Spleen (tissue), 11 donors: ENCODE measurements at regions not wholly inside any gene's neighbourhood (a gene's known extent, or its start where the extent isn't known, plus 50 kb on each side); places are given as distances from the start of the nearest gene placed in this dataset.

Source experiments
- DNase-seq: peaks from one replicate; pipeline ENCODE4 v3.0.0-alpha.2; 2020
- H3K27ac ChIP-seq, 8 donors: fragments of 200-600 bp; sonication (generic) in 7 of 8; 1 replicate in 4 of 8; 2 replicates in 4 of 8; pipeline versions ENCODE4 v1.5.0 to v1.8.0; 2016 to 2021; ENCODE audit warnings: inconsistent platforms in 4 of 8, mild to moderate bottlenecking in 4 of 8, moderate library complexity in 1 of 8
- H3K27me3 ChIP-seq, 7 donors: fragments of 200-600 bp; sonication (generic) in 6 of 7; replicated peaks in 1 of 7; 1 replicate in 4 of 7; 2 replicates in 3 of 7; pipeline versions ENCODE4 v1.5.0 to v1.8.0; 2016 to 2021; ENCODE audit warnings: inconsistent platforms in 3 of 7, mild to moderate bottlenecking in 1 of 7
- H3K36me3 ChIP-seq, 6 donors: fragments of 200-600 bp; sonication (generic) in 5 of 6; 1 replicate in 4 of 6; 2 replicates in 2 of 6; pipeline versions ENCODE4 v1.5.0 to v1.8.0; 2016 to 2021; ENCODE audit warnings: inconsistent platforms in 2 of 6
- H3K4me1 ChIP-seq, 6 donors: fragments of 200-600 bp; sonication (generic) in 5 of 6; 1 replicate in 3 of 6; 2 replicates in 3 of 6; pipeline versions ENCODE4 v1.5.0 to v1.8.0; 2016 to 2021; ENCODE audit warnings: inconsistent platforms in 3 of 6
- H3K4me3 ChIP-seq, 8 donors: fragments of 200-600 bp; sonication (generic) in 7 of 8; 1 replicate in 4 of 8; 2 replicates in 4 of 8; pipeline versions ENCODE4 v1.5.0 to v1.8.0; 2016 to 2021; ENCODE audit warnings: inconsistent platforms in 4 of 8, mild to moderate bottlenecking in 4 of 8, moderate library complexity in 2 of 8
- H3K9me3 ChIP-seq, 8 donors: fragments of 200-600 bp; sonication (generic) in 7 of 8; 1 replicate in 4 of 8; 2 replicates in 4 of 8; pipeline versions ENCODE4 v1.5.0 to v1.8.0; 2016 to 2021; ENCODE audit warnings: inconsistent platforms in 4 of 8
- CTCF ChIP-seq, 11 experiments: fragments of 200-600 bp in 7 of 11; fragments of 450-650 bp in 4 of 11; sonication (generic) in 4 of 11; IDR thresholded peaks in 8 of 11; conservative IDR thresholded peaks in 3 of 11; 1 replicate in 7 of 11; 2 replicates in 4 of 11; pipeline versions ENCODE4 v1.4.0 to v1.8.0; 2016 to 2021; ENCODE audit warnings: antibody characterized with exemption in 11 of 11, inconsistent platforms in 4 of 11, mild to moderate bottlenecking in 1 of 11
- POLR2A ChIP-seq, 3 donors: fragments of 450-650 bp; IDR thresholded peaks; one replicate each; pipeline ENCODE4 v1.5.1; 2017; ENCODE audit warnings: antibody characterized with exemption in 3 of 3, mild to moderate bottlenecking in 1 of 3
- POLR2AphosphoS5 ChIP-seq, 3 donors: sonication (generic); formaldehyde crosslinking; IDR thresholded peaks; one replicate each; pipeline ENCODE4 v1.5.1; 2017; ENCODE audit warnings: antibody characterized with exemption in 3 of 3
- WGBS, 5 donors: extraction: QIAGEN DNeasy Blood & Tissue Kit in 3 of 5; methylation state at CpG; one replicate each; pipeline versions ENCODE4 v1.1.5 to v1.1.7; 2013 to 2018; 5-methylcytosine and 5-hydroxymethylcytosine counted together
- intact Hi-C: fragments of 100-400 bp; cut with DNase I; formaldehyde crosslinking; loops from one replicate; pipeline ENCODE4 v1.15.0; 2023; ENCODE audit warnings: low total_unique reads
- donor health status: healthy with polysubstance abuse.
- donor health status: DM: no; HTN: no; CAD: no; lungs with moderate emphysema.
- donor health status: DM: no; HTN: no; CAD: no.
- donor health status: Bipolar disorder and iron deficiency.
- donor health status: healthy.
- donor health status: DM: no; HTN: no; CAD: no.
- donor health status: DM: yes; HTN: yes; CAD: no.

DNA sequence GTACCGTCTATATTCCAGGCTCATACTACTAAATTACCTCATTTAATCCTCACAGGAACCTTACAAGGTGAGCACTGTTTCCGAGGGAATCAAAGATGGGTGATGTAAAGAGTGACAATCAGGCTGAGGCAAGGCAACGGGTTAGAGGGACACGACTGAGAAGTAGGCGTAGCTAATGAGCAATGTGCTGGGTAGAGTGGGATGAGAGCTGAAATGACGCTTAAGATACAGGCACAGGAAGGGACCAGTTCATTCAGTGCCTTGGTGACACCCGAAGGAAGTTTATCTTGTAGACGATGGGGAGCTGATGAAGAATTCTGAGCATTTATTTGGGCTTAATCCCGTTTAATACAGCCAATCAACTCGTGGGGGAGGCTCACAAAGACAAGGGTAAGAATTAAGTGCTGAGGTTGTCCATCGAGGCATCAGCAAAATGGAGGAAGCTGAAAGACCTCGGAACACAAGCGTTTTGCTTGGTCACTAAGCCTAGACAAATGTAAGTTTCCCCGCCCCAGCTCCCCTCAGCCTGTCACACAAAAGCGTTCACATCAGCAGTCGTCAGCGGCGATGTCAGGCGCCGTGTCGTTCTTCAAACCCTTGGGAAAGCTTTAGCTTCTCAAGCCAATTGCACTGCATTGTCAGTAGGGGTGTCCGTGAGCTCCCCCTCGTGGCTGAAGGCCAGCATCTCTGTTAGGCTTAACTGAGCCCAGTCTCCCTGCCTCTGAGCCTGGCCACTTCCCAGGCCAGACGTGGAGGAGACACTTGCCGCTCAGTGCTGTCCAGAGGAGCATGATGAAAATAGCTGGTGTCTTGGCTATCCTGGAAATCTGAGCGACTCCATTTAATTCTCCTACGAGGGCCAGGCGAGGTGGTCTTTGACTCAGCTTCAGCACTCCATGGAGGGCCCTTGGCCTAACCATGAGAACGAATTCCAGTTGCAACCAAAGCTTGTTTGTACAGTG lies 288.5 kb upstream of the G2E3 start:
- Histone ChIP-seq H3K27ac (no peak overlapping the region), H3K36me3 (no peaks in the 10 kb centered on the region), H3K27me3 (peaks cover 0 to 12% (median 0%) of the 10 kb centered on the region in 7 donors), H3K4me1 (peaks cover 0 to 5% (median 1%) of the 10 kb centered on the region in 6 donors), H3K9me3 (no peaks in the 10 kb centered on the region), H3K4me3 (peak overlapping the region in 1 of 8 donors; percentile 47)
- 32 to 39% (median 35%) methylated on average over 26 to 29 of the region's 29 CpGs for WGBS, 5 donors
- peak; percentile 83 for DNase-seq
- TF ChIP-seq POLR2AphosphoS5 (IDR thresholded peaks at IDR 0.05) (no peak), POLR2A (IDR thresholded peaks at IDR 0.05) (no peak), CTCF (IDR thresholded peaks at IDR 0.05 in 8 of 11, conservative IDR thresholded peaks at IDR 0.05 in 3 of 11) (peak in 9 of 11 experiments; percentile 35 to 83 (median 73))
- intact Hi-C loops = no loop called here

GRCh38 chr14:30271811-30272323 lies 287.1 kb upstream of the G2E3 start:
- Histone ChIP-seq H3K27me3 (peaks cover 0 to 12% (median 0%) of the 10 kb centered on the region in 7 donors), H3K9me3 (no peaks in the 10 kb centered on the region), H3K36me3 (no peaks in the 10 kb centered on the region), H3K4me3 (no peak overlapping the region), H3K4me1 (peaks cover 0 to 5% (median 1%) of the 10 kb centered on the region in 6 donors), H3K27ac (no peak overlapping the region)
- intact Hi-C loops = no loop called here
- 83 to 89% (median 87%) methylated on average over 6 of the region's 6 CpGs for WGBS, 5 donors
- TF ChIP-seq CTCF (IDR thresholded peaks at IDR 0.05 in 8 of 11, conservative IDR thresholded peaks at IDR 0.05 in 3 of 11) (no peak), POLR2AphosphoS5 (IDR thresholded peaks at IDR 0.05) (no peak), POLR2A (IDR thresholded peaks at IDR 0.05) (no peak)
- DNase-seq = no peak

- intact Hi-C loops = no loop called here
- Histone ChIP-seq H3K4me1 (peaks cover 0 to 5% (median 1%) of the 10 kb centered on the region in 6 donors), H3K9me3 (no peaks in the 10 kb centered on the region), H3K36me3 (no peaks in the 10 kb centered on the region), H3K27ac (no peak overlapping the region), H3K27me3 (peaks cover 0 to 12% (median 0%) of the 10 kb centered on the region in 7 donors), H3K4me3 (no peak overlapping the region)
- WGBS, 5 donors = 70 to 84% (median 77%) methylated on average over 14 of the region's 14 CpGs
- no peak for TF ChIP-seq POLR2A (IDR thresholded peaks at IDR 0.05)
- TF ChIP-seq POLR2AphosphoS5 (IDR thresholded peaks at IDR 0.05) = no peak
- TF ChIP-seq CTCF (IDR thresholded peaks at IDR 0.05 in 8 of 11, conservative IDR thresholded peaks at IDR 0.05 in 3 of 11) = no peak
- no peak for DNase-seq
These were observed 285.8 kb upstream of the G2E3 start for GRCh38 chr14:30272848-30273832.
